Liver (tissue), 8 donors: ENCODE measurements at regions not wholly inside any gene's neighbourhood (a gene's known extent, or its start where the extent isn't known, plus 50 kb on each side); places are given as distances from the start of the nearest gene placed in this dataset.

ENCODE experiments used
- DNase-seq: peaks from one replicate; pipeline ENCODE4 v3.0.0-alpha.2; 2017; ENCODE audit warnings: low spot score
- H3K27ac ChIP-seq, 2 donors: one replicate each; pipeline ENCODE4 v1.7.0; 2013; ENCODE audit warnings: inconsistent platforms in 2 of 2, low read length in 2 of 2, control low read depth in 1 of 2, low read depth in 1 of 2, mild to moderate bottlenecking in 1 of 2
- H3K27me3 ChIP-seq, 4 donors: one replicate each; pipeline versions ENCODE4 v1.6.1 to v1.7.0; 2013; ENCODE audit warnings: low read length in 3 of 4, inconsistent platforms in 1 of 4, mild to moderate bottlenecking in 1 of 4, moderate library complexity in 1 of 4; ENCODE audit not compliant: control insufficient read depth in 4 of 4, insufficient read depth in 4 of 4
- H3K36me3 ChIP-seq, 4 donors: one replicate each; pipeline versions ENCODE4 v1.6.1 to v1.7.0; 2013; ENCODE audit warnings: low read length in 3 of 4, mild to moderate bottlenecking in 3 of 4, low read depth in 1 of 4, moderate library complexity in 1 of 4; ENCODE audit not compliant: control insufficient read depth in 4 of 4, insufficient read depth in 3 of 4
- H3K4me1 ChIP-seq, 4 donors: one replicate each; pipeline versions ENCODE4 v1.6.1 to v1.7.0; 2013; ENCODE audit warnings: low read length in 3 of 4, mild to moderate bottlenecking in 3 of 4, moderate library complexity in 1 of 4; ENCODE audit not compliant: control insufficient read depth in 4 of 4, insufficient read depth in 4 of 4
- H3K4me3 ChIP-seq, 3 donors: one replicate each; pipeline versions ENCODE4 v1.6.1 to v1.7.0; 2013; ENCODE audit warnings: low read length in 3 of 3, control low read depth in 1 of 3, low read depth in 1 of 3, mild to moderate bottlenecking in 1 of 3
- H3K9ac ChIP-seq, 2 donors: one replicate each; pipeline ENCODE4 v1.7.0; 2013; ENCODE audit warnings: low read length in 2 of 2, mild to moderate bottlenecking in 2 of 2, moderate library complexity in 2 of 2, control low read depth in 1 of 2, low read depth in 1 of 2
- H3K9me3 ChIP-seq, 4 donors: one replicate each; pipeline versions ENCODE4 v1.6.1 to v1.7.0; 2013; ENCODE audit warnings: low read length in 3 of 4; ENCODE audit not compliant: control insufficient read depth in 4 of 4
- CTCF ChIP-seq: fragments of 150-350 bp; IDR thresholded peaks from 2 replicates; pipeline ENCODE4 v1.5.1; 2017; ENCODE audit warnings: improper control_type of control experiment, low read depth, low read length; ENCODE audit not compliant: missing input control
- EGR1 ChIP-seq, 2 donors: IDR thresholded peaks; 2 replicates each; pipeline ENCODE4 v1.6.1; 2016 to 2018; ENCODE audit warnings: antibody characterized with exemption in 2 of 2, low read depth in 2 of 2
- FOXA1 ChIP-seq: IDR thresholded peaks from 2 replicates; pipeline ENCODE4 v1.6.1; 2016; ENCODE audit warnings: antibody characterized with exemption
- FOXA2 ChIP-seq: IDR thresholded peaks from 2 replicates; pipeline ENCODE4 v1.6.1; 2016; ENCODE audit warnings: antibody characterized with exemption
- GABPA ChIP-seq, 2 donors: IDR thresholded peaks in 1 of 2; conservative IDR thresholded peaks in 1 of 2; 2 replicates each; pipeline ENCODE4 v1.6.1; 2016; ENCODE audit warnings: antibody characterized with exemption in 2 of 2, mild to moderate bottlenecking in 1 of 2, moderate library complexity in 1 of 2
- HNF4A ChIP-seq, 2 donors: conservative IDR thresholded peaks; 2 replicates each; pipeline ENCODE4 v1.6.1; 2016; ENCODE audit warnings: antibody characterized with exemption in 2 of 2, mild to moderate bottlenecking in 2 of 2
- HNF4G ChIP-seq: IDR thresholded peaks from 2 replicates; pipeline ENCODE4 v1.6.1; 2016; ENCODE audit warnings: antibody characterized with exemption
- JUND ChIP-seq, 2 donors: IDR thresholded peaks; 2 replicates each; pipeline ENCODE4 v1.6.1; 2016; ENCODE audit warnings: antibody characterized with exemption in 2 of 2
- NR2F2 ChIP-seq: IDR thresholded peaks from 2 replicates; pipeline ENCODE4 v1.6.1; 2016; ENCODE audit warnings: antibody characterized with exemption
- RAD21 ChIP-seq, 2 donors: IDR thresholded peaks; 2 replicates each; pipeline ENCODE4 v1.6.1; 2016; ENCODE audit warnings: antibody characterized with exemption in 2 of 2, mild to moderate bottlenecking in 2 of 2
- REST ChIP-seq: IDR thresholded peaks from 2 replicates; pipeline ENCODE4 v1.6.1; 2016; ENCODE audit warnings: antibody characterized with exemption, mild to moderate bottlenecking
- RXRA ChIP-seq, 2 donors: IDR thresholded peaks; 2 replicates each; pipeline ENCODE4 v1.6.1; 2017 to 2018; ENCODE audit warnings: antibody characterized with exemption in 2 of 2, mild to moderate bottlenecking in 1 of 2
- SP1 ChIP-seq: IDR thresholded peaks from 2 replicates; pipeline ENCODE4 v1.6.1; 2018; ENCODE audit warnings: antibody characterized with exemption, mild to moderate bottlenecking
- TAF1 ChIP-seq: conservative IDR thresholded peaks from 2 replicates; pipeline ENCODE4 v1.6.1; 2016; ENCODE audit warnings: antibody characterized with exemption, mild to moderate bottlenecking
- YY1 ChIP-seq: IDR thresholded peaks from 2 replicates; pipeline ENCODE4 v1.6.1; 2016; ENCODE audit warnings: antibody characterized with exemption, mild to moderate bottlenecking
- WGBS: extraction: QIAGEN DNeasy Blood & Tissue Kit; methylation state at CpG from one replicate; pipeline ENCODE4 v1.1.7; 2013; 5-methylcytosine and 5-hydroxymethylcytosine counted together
- TF ChIP-seq, protein P1 (sequence below): IDR thresholded peaks from 2 replicates; pipeline ENCODE4 v1.6.1; 2016; ENCODE audit warnings: antibody characterized with exemption
- TF ChIP-seq, protein P2 (sequence below): IDR thresholded peaks from 2 replicates; pipeline ENCODE4 v1.6.1; 2016; ENCODE audit warnings: antibody characterized with exemption
- TF ChIP-seq, protein P3 (sequence below): IDR thresholded peaks from 2 replicates; pipeline ENCODE4 v1.6.1; 2016; ENCODE audit warnings: antibody characterized with exemption
- donor health status: healthy.
- donor health status: healthy.
- donor health status: healthy.
- donor health status: healthy.
- donor health status: healthy.

- WGBS: 76% methylated on average over 6 of the region's 6 CpGs
These were observed 104.0 kb upstream of the ZFHX3 start for GRCh38 chr16:73151941-73152340.

More at GRCh38 chr16:73151941-73152340, 104.0 kb upstream of the ZFHX3 start:
- TF ChIP-seq YY1: no peak
- TF ChIP-seq HNF4G: no peak
- no peak for TF ChIP-seq CTCF
- TF ChIP-seq, protein P1, sequence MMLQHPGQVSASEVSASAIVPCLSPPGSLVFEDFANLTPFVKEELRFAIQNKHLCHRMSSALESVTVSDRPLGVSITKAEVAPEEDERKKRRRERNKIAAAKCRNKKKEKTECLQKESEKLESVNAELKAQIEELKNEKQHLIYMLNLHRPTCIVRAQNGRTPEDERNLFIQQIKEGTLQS: no peak
- TF ChIP-seq, protein P2, sequence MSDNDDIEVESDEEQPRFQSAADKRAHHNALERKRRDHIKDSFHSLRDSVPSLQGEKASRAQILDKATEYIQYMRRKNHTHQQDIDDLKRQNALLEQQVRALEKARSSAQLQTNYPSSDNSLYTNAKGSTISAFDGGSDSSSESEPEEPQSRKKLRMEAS: no peak
- TF ChIP-seq, protein P3, sequence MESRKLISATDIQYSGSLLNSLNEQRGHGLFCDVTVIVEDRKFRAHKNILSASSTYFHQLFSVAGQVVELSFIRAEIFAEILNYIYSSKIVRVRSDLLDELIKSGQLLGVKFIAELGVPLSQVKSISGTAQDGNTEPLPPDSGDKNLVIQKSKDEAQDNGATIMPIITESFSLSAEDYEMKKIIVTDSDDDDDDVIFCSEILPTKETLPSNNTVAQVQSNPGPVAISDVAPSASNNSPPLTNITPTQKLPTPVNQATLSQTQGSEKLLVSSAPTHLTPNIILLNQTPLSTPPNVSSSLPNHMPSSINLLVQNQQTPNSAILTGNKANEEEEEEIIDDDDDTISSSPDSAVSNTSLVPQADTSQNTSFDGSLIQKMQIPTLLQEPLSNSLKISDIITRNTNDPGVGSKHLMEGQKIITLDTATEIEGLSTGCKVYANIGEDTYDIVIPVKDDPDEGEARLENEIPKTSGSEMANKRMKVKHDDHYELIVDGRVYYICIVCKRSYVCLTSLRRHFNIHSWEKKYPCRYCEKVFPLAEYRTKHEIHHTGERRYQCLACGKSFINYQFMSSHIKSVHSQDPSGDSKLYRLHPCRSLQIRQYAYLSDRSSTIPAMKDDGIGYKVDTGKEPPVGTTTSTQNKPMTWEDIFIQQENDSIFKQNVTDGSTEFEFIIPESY: no peak
- TF ChIP-seq NR2F2: no peak
- TF ChIP-seq FOXA1: no peak
- no peak for TF ChIP-seq REST
- TF ChIP-seq EGR1 (IDR thresholded peaks at IDR 0.05; ENCODE audit: low read depth in 2 of 2): no peak
- no peak for TF ChIP-seq HNF4A (conservative IDR thresholded peaks at IDR 0.05)
- TF ChIP-seq JUND (IDR thresholded peaks at IDR 0.05): no peak
- TF ChIP-seq FOXA2: no peak
- no peak for TF ChIP-seq GABPA (IDR thresholded peaks at IDR 0.05 in 1 of 2, conservative IDR thresholded peaks at IDR 0.05 in 1 of 2)
- TF ChIP-seq RAD21 (IDR thresholded peaks at IDR 0.05): no peak
- no peak for TF ChIP-seq RXRA (IDR thresholded peaks at IDR 0.05)
- no peak for TF ChIP-seq TAF1
- TF ChIP-seq SP1: no peak
- Histone ChIP-seq H3K9ac (no peak overlapping the region), H3K36me3 (no peaks in the 10 kb centered on the region), H3K4me1 (peaks cover 0 to 13% (median 3%) of the 10 kb centered on the region in 4 donors), H3K4me3 (no peak overlapping the region), H3K27me3 (no peaks in the 10 kb centered on the region), H3K27ac (no peak overlapping the region), H3K9me3 (no peaks in the 10 kb centered on the region)
- DNase-seq: no peak
